WERI-Rb-1 (cell line): ENCODE measurements at regions not wholly inside any gene's neighbourhood (a gene's known extent, or its start where the extent isn't known, plus 50 kb on each side); places are given as distances from the start of the nearest gene placed in this dataset.

ENCODE experiments used
- DNase-seq: peaks from one replicate; pipeline ENCODE4 v3.0.0-alpha.2; 2020
- H3K27ac ChIP-seq: fragments of 250-450 bp; sonication (Bioruptor Pico); 2 replicates; pipeline ENCODE4 v1.5.1; 2020; ENCODE audit warnings: mild to moderate bottlenecking, moderate library complexity
- H3K27me3 ChIP-seq: fragments of 250-450 bp; sonication (Bioruptor Pico); 2 replicates; pipeline ENCODE4 v1.5.1; 2021; ENCODE audit warnings: mild to moderate bottlenecking, low read depth, moderate library complexity; ENCODE audit not compliant: insufficient read depth, severe bottlenecking
- H3K36me3 ChIP-seq: fragments of 250-450 bp; sonication (Bioruptor Pico); 2 replicates; pipeline ENCODE4 v1.5.1; 2020; ENCODE audit warnings: mild to moderate bottlenecking, moderate library complexity
- H3K4me3 ChIP-seq: 2 replicates; pipeline ENCODE4 v1.5.1; 2011; ENCODE audit warnings: low read depth, mild to moderate bottlenecking, control low read depth, low read length
- H3K9me3 ChIP-seq: fragments of 250-450 bp; sonication (Bioruptor Pico); 2 replicates; pipeline ENCODE4 v1.5.1; 2021; ENCODE audit warnings: mild to moderate bottlenecking, moderate library complexity; ENCODE audit not compliant: severe bottlenecking
- CTCF ChIP-seq: IDR thresholded peaks from 2 replicates; pipeline ENCODE4 v1.5.1; 2011; ENCODE audit warnings: low read depth, mild to moderate bottlenecking, control low read depth, inconsistent platforms, low read length

- no peak overlapping the region for H3K4me3 ChIP-seq
- peak; percentile 69 for DNase-seq
- peaks cover 3% of the 10 kb centered on the region for H3K27me3 ChIP-seq
- H3K36me3 ChIP-seq, result no peaks in the 10 kb centered on the region
- TF ChIP-seq CTCF, result peak; percentile 93
- H3K27ac ChIP-seq, result no peak overlapping the region
- H3K9me3 ChIP-seq, result peaks cover 10% of the 10 kb centered on the region
Measured at GRCh38 chr13:97855570-97856303, 97.7 kb upstream of the IPO5 start.

GRCh38 chr13:97856304-97856675 is 97.2 kb upstream of the IPO5 start:
- Histone ChIP-seq H3K9me3 (peaks cover 10% of the 10 kb centered on the region), H3K27ac (no peak overlapping the region), H3K4me3 (no peak overlapping the region), H3K27me3 (peaks cover 3% of the 10 kb centered on the region), H3K36me3 (no peaks in the 10 kb centered on the region)
- TF ChIP-seq CTCF, result no peak
- no peak for DNase-seq

- H3K9me3 ChIP-seq, result peaks cover 3% of the 10 kb centered on the region
- no peak for TF ChIP-seq CTCF
- peaks cover 3% of the 10 kb centered on the region for H3K27me3 ChIP-seq
- no peak overlapping the region for H3K27ac ChIP-seq
- H3K36me3 ChIP-seq, result no peaks in the 10 kb centered on the region
- DNase-seq, result no peak
- H3K4me3 ChIP-seq, result no peak overlapping the region
Measured at GRCh38 chr13:97858161-97858560, 95.3 kb upstream of the IPO5 start.

GRCh38 chr13:97866346-97866745 is 87.1 kb upstream of the IPO5 start:
- no peak for TF ChIP-seq CTCF
- no peak overlapping the region for H3K4me3 ChIP-seq
- H3K9me3 ChIP-seq, result peaks cover 12% of the 10 kb centered on the region
- H3K27me3 ChIP-seq, result no peaks in the 10 kb centered on the region
- no peak overlapping the region for H3K27ac ChIP-seq
- DNase-seq, result no peak
- no peaks in the 10 kb centered on the region for H3K36me3 ChIP-seq

- Histone ChIP-seq H3K27me3 (no peaks in the 10 kb centered on the region), H3K4me3 (no peak overlapping the region), H3K27ac (no peak overlapping the region), H3K36me3 (no peaks in the 10 kb centered on the region), H3K9me3 (peaks cover 12% of the 10 kb centered on the region)
- no peak for DNase-seq
- TF ChIP-seq CTCF, result no peak
Measured at GRCh38 chr13:97866751-97867150, 86.7 kb upstream of the IPO5 start.

GRCh38 chr13:97873398-97873797 is 80.1 kb upstream of the IPO5 start:
- Histone ChIP-seq H3K4me3 (no peak overlapping the region), H3K9me3 (no peaks in the 10 kb centered on the region), H3K27ac (no peak overlapping the region), H3K27me3 (no peaks in the 10 kb centered on the region), H3K36me3 (no peaks in the 10 kb centered on the region)
- TF ChIP-seq CTCF, result no peak
- DNase-seq, result no peak
